ENCODE measurements at regions not wholly inside any gene's neighbourhood (a gene's known extent, or its start where the extent isn't known, plus 50 kb on each side); places are given as distances from the start of the nearest gene placed in this dataset.
A peak's percentile ranks its signal among the peaks of the same experiment; 100 is the strongest.

GRCh38 chr2:23293731-23294130 is 91.2 kb upstream of the KLHL29 start:
- H3K27ac ChIP-seq, result no peak overlapping the region
- no peaks in the 10 kb centered on the region for H3K27me3 ChIP-seq (replicated peaks)
- no peak for DNase-seq (ENCODE audit: low read depth in 1 of 2, low spot score in 2 of 2)
- H3K9me3 ChIP-seq (replicated peaks), result no peaks in the 10 kb centered on the region
- H3K36me3 ChIP-seq, result no peaks in the 10 kb centered on the region
- H3K4me1 ChIP-seq (replicated peaks), result no peaks in the 10 kb centered on the region
- no peak overlapping the region for H3K4me3 ChIP-seq

- Histone ChIP-seq H3K9me3 (replicated peaks) (no peaks in the 10 kb centered on the region), H3K27ac (no peak overlapping the region), H3K4me1 (replicated peaks) (no peaks in the 10 kb centered on the region), H3K27me3 (replicated peaks) (no peaks in the 10 kb centered on the region), H3K4me3 (no peak overlapping the region), H3K36me3 (no peaks in the 10 kb centered on the region)
- DNase-seq (ENCODE audit: low read depth in 1 of 2, low spot score in 2 of 2), result no peak
These were observed 90.7 kb upstream of the KLHL29 start for GRCh38 chr2:23294238-23294637.

GRCh38 chr2:23296691-23297090 is 88.3 kb upstream of the KLHL29 start:
- Histone ChIP-seq H3K27me3 (replicated peaks) (no peaks in the 10 kb centered on the region), H3K36me3 (no peaks in the 10 kb centered on the region), H3K4me3 (no peak overlapping the region), H3K4me1 (replicated peaks) (no peaks in the 10 kb centered on the region), H3K9me3 (replicated peaks) (no peaks in the 10 kb centered on the region), H3K27ac (no peak overlapping the region)
- DNase-seq (ENCODE audit: low read depth in 1 of 2, low spot score in 2 of 2), result no peak

GRCh38 chr2:23297112-23297511 is 87.9 kb upstream of the KLHL29 start:
- Histone ChIP-seq H3K9me3 (replicated peaks) (no peaks in the 10 kb centered on the region), H3K27me3 (replicated peaks) (no peaks in the 10 kb centered on the region), H3K27ac (no peak overlapping the region), H3K4me3 (no peak overlapping the region), H3K36me3 (no peaks in the 10 kb centered on the region), H3K4me1 (replicated peaks) (no peaks in the 10 kb centered on the region)
- DNase-seq (ENCODE audit: low read depth in 1 of 2, low spot score in 2 of 2), result no peak

- no peaks in the 10 kb centered on the region for H3K27me3 ChIP-seq (replicated peaks)
- no peak overlapping the region for H3K27ac ChIP-seq
- DNase-seq (ENCODE audit: low read depth in 1 of 2, low spot score in 2 of 2), result no peak
These were observed 86.4 kb upstream of the KLHL29 start for GRCh38 chr2:23298551-23298950.

GRCh38 chr2:23299476-23300195 is 85.3 kb upstream of the KLHL29 start:
- no peaks in the 10 kb centered on the region for H3K4me1 ChIP-seq (replicated peaks)
- no peaks in the 10 kb centered on the region for H3K9me3 ChIP-seq (replicated peaks)
- no peaks in the 10 kb centered on the region for H3K27me3 ChIP-seq (replicated peaks)
- DNase-seq (ENCODE audit: low read depth in 1 of 2, low spot score in 2 of 2), result no peak
- no peak overlapping the region for H3K27ac ChIP-seq
- no peak overlapping the region for H3K4me3 ChIP-seq
- H3K36me3 ChIP-seq, result no peaks in the 10 kb centered on the region

More at GRCh38 chr2:23298551-23298950, 86.4 kb upstream of the KLHL29 start:
- Histone ChIP-seq H3K9me3 (replicated peaks) (no peaks in the 10 kb centered on the region), H3K4me1 (replicated peaks) (no peaks in the 10 kb centered on the region), H3K4me3 (no peak overlapping the region), H3K36me3 (no peaks in the 10 kb centered on the region)

- Histone ChIP-seq H3K4me3 (no peak overlapping the region), H3K27ac (no peak overlapping the region), H3K4me1 (replicated peaks) (no peaks in the 10 kb centered on the region), H3K36me3 (no peaks in the 10 kb centered on the region), H3K9me3 (replicated peaks) (no peaks in the 10 kb centered on the region), H3K27me3 (replicated peaks) (no peaks in the 10 kb centered on the region)
- peak in 1 of 2 experiments; percentile 11 for DNase-seq (ENCODE audit: low read depth in 1 of 2, low spot score in 2 of 2)
These were observed 83.8 kb upstream of the KLHL29 start for GRCh38 chr2:23301136-23301535.

GRCh38 chr2:23302591-23302990 is 82.4 kb upstream of the KLHL29 start:
- H3K36me3 ChIP-seq, result no peaks in the 10 kb centered on the region
- DNase-seq (ENCODE audit: low read depth in 1 of 2, low spot score in 2 of 2), result no peak
- no peaks in the 10 kb centered on the region for H3K9me3 ChIP-seq (replicated peaks)
- no peak overlapping the region for H3K27ac ChIP-seq
- H3K27me3 ChIP-seq (replicated peaks), result no peaks in the 10 kb centered on the region
- H3K4me3 ChIP-seq, result no peak overlapping the region
- H3K4me1 ChIP-seq (replicated peaks), result no peaks in the 10 kb centered on the region

GRCh38 chr2:23306401-23306800 is 78.6 kb upstream of the KLHL29 start:
- Histone ChIP-seq H3K36me3 (no peaks in the 10 kb centered on the region), H3K4me1 (replicated peaks) (no peaks in the 10 kb centered on the region), H3K4me3 (no peak overlapping the region), H3K27me3 (replicated peaks) (no peaks in the 10 kb centered on the region), H3K9me3 (replicated peaks) (no peaks in the 10 kb centered on the region), H3K27ac (no peak overlapping the region)
- no peak for DNase-seq (ENCODE audit: low read depth in 1 of 2, low spot score in 2 of 2)

- no peak for DNase-seq (ENCODE audit: low read depth in 1 of 2, low spot score in 2 of 2)
- Histone ChIP-seq H3K9me3 (replicated peaks) (no peaks in the 10 kb centered on the region), H3K36me3 (no peaks in the 10 kb centered on the region), H3K27ac (no peak overlapping the region), H3K4me1 (replicated peaks) (no peaks in the 10 kb centered on the region), H3K27me3 (replicated peaks) (no peaks in the 10 kb centered on the region), H3K4me3 (no peak overlapping the region)
These were observed 73.8 kb upstream of the KLHL29 start for GRCh38 chr2:23311186-23311585.

- no peak for DNase-seq (ENCODE audit: low read depth in 1 of 2, low spot score in 2 of 2)
- Histone ChIP-seq H3K9me3 (replicated peaks) (no peaks in the 10 kb centered on the region), H3K27me3 (replicated peaks) (no peaks in the 10 kb centered on the region), H3K4me1 (replicated peaks) (no peaks in the 10 kb centered on the region), H3K36me3 (no peaks in the 10 kb centered on the region), H3K4me3 (no peak overlapping the region), H3K27ac (no peak overlapping the region)
These were observed 71.9 kb upstream of the KLHL29 start for GRCh38 chr2:23312996-23313606.

- no peak for DNase-seq (ENCODE audit: low read depth in 1 of 2, low spot score in 2 of 2)
- no peaks in the 10 kb centered on the region for H3K9me3 ChIP-seq (replicated peaks)
- H3K27ac ChIP-seq, result no peak overlapping the region
- H3K36me3 ChIP-seq, result no peaks in the 10 kb centered on the region
- H3K27me3 ChIP-seq (replicated peaks), result no peaks in the 10 kb centered on the region
- no peaks in the 10 kb centered on the region for H3K4me1 ChIP-seq (replicated peaks)
- H3K4me3 ChIP-seq, result no peak overlapping the region
These were observed 70.3 kb upstream of the KLHL29 start for GRCh38 chr2:23314687-23315086.

- Histone ChIP-seq H3K27me3 (replicated peaks) (no peaks in the 10 kb centered on the region), H3K4me1 (replicated peaks) (no peaks in the 10 kb centered on the region), H3K9me3 (replicated peaks) (no peaks in the 10 kb centered on the region), H3K27ac (no peak overlapping the region), H3K36me3 (no peaks in the 10 kb centered on the region), H3K4me3 (no peak overlapping the region)
- no peak for DNase-seq (ENCODE audit: low read depth in 1 of 2, low spot score in 2 of 2)
These were observed 64.9 kb upstream of the KLHL29 start for GRCh38 chr2:23320058-23320457.

GRCh38 chr2:23321751-23322150 is 63.2 kb upstream of the KLHL29 start:
- H3K4me3 ChIP-seq, result no peak overlapping the region
- no peaks in the 10 kb centered on the region for H3K27me3 ChIP-seq (replicated peaks)

More at GRCh38 chr2:23321751-23322150, 63.2 kb upstream of the KLHL29 start:
- H3K4me1 ChIP-seq (replicated peaks), result no peaks in the 10 kb centered on the region
- no peaks in the 10 kb centered on the region for H3K36me3 ChIP-seq
- no peak for DNase-seq (ENCODE audit: low read depth in 1 of 2, low spot score in 2 of 2)
- no peaks in the 10 kb centered on the region for H3K9me3 ChIP-seq (replicated peaks)
- no peak overlapping the region for H3K27ac ChIP-seq

All from SJSA1 (cell line).